H9 (cell line): ENCODE measurements at regions not wholly inside any gene's neighbourhood (a gene's known extent, or its start where the extent isn't known, plus 50 kb on each side); places are given as distances from the start of the nearest gene placed in this dataset.

Experiments used
- DNase-seq: peaks from one replicate; pipeline ENCODE4 v3.0.0-alpha.2; 2017
- H2AFZ ChIP-seq: one replicate; pipeline ENCODE4 v1.6.1; 2013; ENCODE audit warnings: mild to moderate bottlenecking, low read length, control low read depth, moderate library complexity
- H2AK5ac ChIP-seq: 2 replicates; pipeline ENCODE4 v1.6.1; 2013; ENCODE audit warnings: low read length, control low read depth, mixed read lengths; ENCODE audit not compliant: insufficient read length
- H2BK120ac ChIP-seq: one replicate; pipeline ENCODE4 v1.6.1; 2013; ENCODE audit warnings: low read depth, mild to moderate bottlenecking, low read length, control low read depth, inconsistent platforms; ENCODE audit not compliant: poor library complexity, severe bottlenecking
- H2BK12ac ChIP-seq: 2 replicates; pipeline ENCODE4 v1.6.1; 2013; ENCODE audit warnings: low read length, control low read depth, mixed read lengths, low read depth; ENCODE audit not compliant: insufficient read length
- H2BK15ac ChIP-seq: 2 replicates; pipeline ENCODE4 v1.6.1; 2013; ENCODE audit warnings: low read depth, low read length, control low read depth
- H2BK20ac ChIP-seq: one replicate; pipeline ENCODE4 v1.6.1; 2013; ENCODE audit warnings: low read depth, mild to moderate bottlenecking, low read length, control low read depth, inconsistent platforms; ENCODE audit not compliant: poor library complexity, severe bottlenecking
- H2BK5ac ChIP-seq: 2 replicates; pipeline ENCODE4 v1.6.1; 2013; ENCODE audit warnings: low read length, control low read depth, mixed read lengths; ENCODE audit not compliant: insufficient read length
- H3K14ac ChIP-seq: 2 replicates; pipeline ENCODE4 v1.6.1; 2013; ENCODE audit warnings: low read length, control low read depth; ENCODE audit not compliant: insufficient read depth
- H3K18ac ChIP-seq: 2 replicates; pipeline ENCODE4 v1.6.1; 2013; ENCODE audit warnings: low read depth, mild to moderate bottlenecking, mixed read lengths, low read length, control low read depth; ENCODE audit not compliant: insufficient read length
- H3K23ac ChIP-seq: 2 replicates; pipeline ENCODE4 v1.6.1; 2013; ENCODE audit warnings: low read length, control low read depth, mixed read lengths, low read depth; ENCODE audit not compliant: insufficient read length
- H3K23me2 ChIP-seq: 2 replicates; pipeline ENCODE4 v1.6.1; 2013; ENCODE audit warnings: low read depth, mild to moderate bottlenecking, mixed read lengths, low read length, control low read depth; ENCODE audit not compliant: insufficient read length, poor library complexity, severe bottlenecking
- H3K27ac ChIP-seq: 2 replicates; pipeline ENCODE4 v1.5.1; 2013; ENCODE audit warnings: low read length, control low read depth, mixed read lengths, low read depth; ENCODE audit not compliant: insufficient read length
- H3K27me3 ChIP-seq: 2 replicates; pipeline ENCODE4 v1.6.1; 2013; ENCODE audit warnings: low read length, control low read depth, inconsistent platforms; ENCODE audit not compliant: insufficient read depth
- H3K4ac ChIP-seq: 2 replicates; pipeline ENCODE4 v1.6.1; 2013; ENCODE audit warnings: low read depth, mild to moderate bottlenecking, control low read depth, inconsistent platforms, low read length, moderate library complexity
- H3K4me1 ChIP-seq: 2 replicates; pipeline ENCODE4 v1.6.1; 2013; ENCODE audit warnings: low read length, control low read depth, inconsistent platforms; ENCODE audit not compliant: insufficient read depth
- H3K4me2 ChIP-seq: 2 replicates; pipeline ENCODE4 v1.6.1; 2013; ENCODE audit warnings: low read length, control low read depth, mixed read lengths; ENCODE audit not compliant: insufficient read length, insufficient read depth
- H3K56ac ChIP-seq: 2 replicates; pipeline ENCODE4 v1.6.1; 2013; ENCODE audit warnings: low read depth, mild to moderate bottlenecking, mixed read lengths, low read length, control low read depth; ENCODE audit not compliant: insufficient read length
- H3K79me1 ChIP-seq: 2 replicates; pipeline ENCODE4 v1.6.1; 2013; ENCODE audit warnings: low read depth, mild to moderate bottlenecking, moderate library complexity, low read length, control low read depth, inconsistent platforms; ENCODE audit not compliant: insufficient read depth, poor library complexity, severe bottlenecking
- H3K79me2 ChIP-seq: 2 replicates; pipeline ENCODE4 v1.6.1; 2013; ENCODE audit warnings: low read length, control low read depth, inconsistent platforms; ENCODE audit not compliant: insufficient read depth
- H3K9ac ChIP-seq: 2 replicates; pipeline ENCODE4 v1.6.1; 2013; ENCODE audit warnings: low read length, control low read depth, mixed read lengths; ENCODE audit not compliant: insufficient read length; ENCODE audit errors: extremely low read depth
- H3K9me3 ChIP-seq: one replicate; pipeline ENCODE4 v1.6.1; 2013; ENCODE audit warnings: low read depth, low read length, inconsistent platforms; ENCODE audit not compliant: control insufficient read depth
- H3T11ph ChIP-seq: one replicate; pipeline ENCODE4 v1.6.1; 2013; ENCODE audit warnings: mild to moderate bottlenecking, low read length, control low read depth, inconsistent platforms
- H4K20me1 ChIP-seq: one replicate; pipeline ENCODE4 v1.6.1; 2013; ENCODE audit not compliant: control insufficient read depth, insufficient read length, insufficient read depth
- H4K5ac ChIP-seq: 2 replicates; pipeline ENCODE4 v1.6.1; 2013; ENCODE audit warnings: low read depth, mild to moderate bottlenecking, mixed read lengths, low read length, control low read depth; ENCODE audit not compliant: insufficient read length
- H4K8ac ChIP-seq: replicated peaks from 2 replicates; pipeline ENCODE4 v1.6.1; 2013; ENCODE audit warnings: low read length, control low read depth, mixed read lengths, low read depth; ENCODE audit not compliant: insufficient read length
- H4K91ac ChIP-seq: 2 replicates; pipeline ENCODE4 v1.6.1; 2013; ENCODE audit warnings: low read depth, mild to moderate bottlenecking, moderate library complexity, mixed read lengths, low read length, control low read depth; ENCODE audit not compliant: insufficient read length
- H3K27ac Mint-ChIP-seq, 3 experiments: 2 replicates in 2 of 3; 3 replicates in 1 of 3; pipeline ENCODE4 v1.8.0; 2020 to 2021; ENCODE audit warnings: mixed read lengths in 3 of 3, mild to moderate bottlenecking in 1 of 3, moderate library complexity in 1 of 3
- H3K27me3 Mint-ChIP-seq: 2 replicates; pipeline ENCODE4 v1.8.0; 2021; ENCODE audit warnings: low read depth, mild to moderate bottlenecking, moderate library complexity, mixed read lengths
- H3K36me3 Mint-ChIP-seq, 3 experiments: 2 replicates in 2 of 3; 3 replicates in 1 of 3; pipeline ENCODE4 v1.8.0; 2020 to 2021; ENCODE audit warnings: low read depth in 3 of 3, mixed read lengths in 3 of 3; ENCODE audit not compliant: insufficient read depth in 1 of 3
- H3K4me1 Mint-ChIP-seq, 2 experiments: 2 replicates each; pipeline ENCODE4 v1.8.0; 2020; ENCODE audit warnings: mixed read lengths in 2 of 2
- H3K4me3 Mint-ChIP-seq, 2 experiments: 2 replicates in 1 of 2; 3 replicates in 1 of 2; pipeline ENCODE4 v1.8.0; 2020 to 2021; ENCODE audit warnings: mild to moderate bottlenecking in 2 of 2, mixed read lengths in 2 of 2, moderate library complexity in 1 of 2
- H3K9me3 Mint-ChIP-seq, 2 experiments: 2 replicates in 1 of 2; 3 replicates in 1 of 2; pipeline ENCODE4 v1.8.0; 2020; ENCODE audit warnings: mild to moderate bottlenecking in 2 of 2, mixed read lengths in 2 of 2, moderate library complexity in 1 of 2
- CTCF ChIP-seq: fragments of 200-600 bp; sonication (generic); conservative IDR thresholded peaks from 3 replicates; pipeline ENCODE4 v1.8.0; 2021; ENCODE audit warnings: antibody characterized with exemption, mild to moderate bottlenecking
- WGBS: extraction: QIAGEN DNeasy Blood & Tissue Kit; methylation state at CpG from one replicate; pipeline ENCODE4 v1.1.7; 2013; ENCODE audit warnings: missing lambda C conversion rate, low lambda C conversion rate, mixed read lengths; ENCODE audit not compliant: insufficient read length; ENCODE audit errors: extremely low coverage; 5-methylcytosine and 5-hydroxymethylcytosine counted together

DNA sequence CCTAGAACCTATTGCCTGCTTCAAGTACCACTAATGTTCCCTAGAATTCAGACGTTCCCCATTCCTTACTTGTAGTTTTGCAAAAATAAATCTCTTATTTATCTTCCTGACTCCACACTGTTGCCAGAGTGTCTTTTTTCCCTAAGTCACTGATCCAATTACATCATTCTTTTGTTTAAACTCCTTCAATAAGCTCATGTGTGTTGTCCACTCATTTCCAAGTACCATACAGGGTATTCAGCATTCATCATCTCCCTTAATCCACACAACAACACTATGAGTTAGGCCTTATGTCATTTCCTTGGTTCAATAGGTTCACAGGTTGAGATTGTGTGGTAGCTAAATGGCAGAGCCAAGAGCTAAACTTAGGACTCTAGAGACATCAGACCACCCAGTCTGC is 119.9 kb upstream of the RHOBTB1 start:
- no peak overlapping the region for H4K8ac ChIP-seq
- Mint-ChIP-seq H3K4me3 (no peak overlapping the region), H3K27ac (no peak overlapping the region), H3K36me3 (no peaks in the 10 kb centered on the region), H3K27me3 (no peaks in the 10 kb centered on the region), H3K4me1 (no peaks in the 10 kb centered on the region), H3K9me3 (no peaks in the 10 kb centered on the region)
- no peak overlapping the region for H2AFZ ChIP-seq
- no peak overlapping the region for H3K23ac ChIP-seq
- no peak overlapping the region for H3K4me2 ChIP-seq
- no peak for DNase-seq
- H3K4ac ChIP-seq: no peak overlapping the region
- H2BK5ac ChIP-seq: no peak overlapping the region
- no peak overlapping the region for H2BK12ac ChIP-seq
- H3K79me1 ChIP-seq: no peaks in the 10 kb centered on the region
- H3K79me2 ChIP-seq: no peaks in the 10 kb centered on the region
- H3K27me3 ChIP-seq: no peaks in the 10 kb centered on the region
- no peaks in the 10 kb centered on the region for H4K20me1 ChIP-seq
- no peak overlapping the region for H2BK15ac ChIP-seq
- no peak overlapping the region for H2BK120ac ChIP-seq
- no peak overlapping the region for H4K5ac ChIP-seq
- TF ChIP-seq CTCF: no peak
- no peak overlapping the region for H3K27ac ChIP-seq
- H3K18ac ChIP-seq: no peak overlapping the region
- H3T11ph ChIP-seq: no peak overlapping the region
- no peak overlapping the region for H4K91ac ChIP-seq
- no peaks in the 10 kb centered on the region for H3K9me3 ChIP-seq
- H2BK20ac ChIP-seq: no peak overlapping the region
- H3K4me1 ChIP-seq: no peaks in the 10 kb centered on the region
- H3K9ac ChIP-seq: no peak overlapping the region
- no peak overlapping the region for H3K14ac ChIP-seq
- H3K56ac ChIP-seq: no peak overlapping the region
- no CpG with 5 or more reads among the region's 1 CpG for WGBS
- no peak overlapping the region for H2AK5ac ChIP-seq
- H3K23me2 ChIP-seq: no peaks in the 10 kb centered on the region
